Liver (tissue), 8 donors: ENCODE measurements at regions not wholly inside any gene's neighbourhood (a gene's known extent, or its start where the extent isn't known, plus 50 kb on each side); places are given as distances from the start of the nearest gene placed in this dataset.

Source experiments
- DNase-seq: peaks from one replicate; pipeline ENCODE4 v3.0.0-alpha.2; 2017; ENCODE audit warnings: low spot score
- H3K27ac ChIP-seq, 2 donors: one replicate each; pipeline ENCODE4 v1.7.0; 2013; ENCODE audit warnings: inconsistent platforms in 2 of 2, low read length in 2 of 2, control low read depth in 1 of 2, low read depth in 1 of 2, mild to moderate bottlenecking in 1 of 2
- H3K27me3 ChIP-seq, 4 donors: one replicate each; pipeline versions ENCODE4 v1.6.1 to v1.7.0; 2013; ENCODE audit warnings: low read length in 3 of 4, inconsistent platforms in 1 of 4, mild to moderate bottlenecking in 1 of 4, moderate library complexity in 1 of 4; ENCODE audit not compliant: control insufficient read depth in 4 of 4, insufficient read depth in 4 of 4
- H3K36me3 ChIP-seq, 4 donors: one replicate each; pipeline versions ENCODE4 v1.6.1 to v1.7.0; 2013; ENCODE audit warnings: low read length in 3 of 4, mild to moderate bottlenecking in 3 of 4, low read depth in 1 of 4, moderate library complexity in 1 of 4; ENCODE audit not compliant: control insufficient read depth in 4 of 4, insufficient read depth in 3 of 4
- H3K4me1 ChIP-seq, 4 donors: one replicate each; pipeline versions ENCODE4 v1.6.1 to v1.7.0; 2013; ENCODE audit warnings: low read length in 3 of 4, mild to moderate bottlenecking in 3 of 4, moderate library complexity in 1 of 4; ENCODE audit not compliant: control insufficient read depth in 4 of 4, insufficient read depth in 4 of 4
- H3K4me3 ChIP-seq, 3 donors: one replicate each; pipeline versions ENCODE4 v1.6.1 to v1.7.0; 2013; ENCODE audit warnings: low read length in 3 of 3, control low read depth in 1 of 3, low read depth in 1 of 3, mild to moderate bottlenecking in 1 of 3
- H3K9ac ChIP-seq, 2 donors: one replicate each; pipeline ENCODE4 v1.7.0; 2013; ENCODE audit warnings: low read length in 2 of 2, mild to moderate bottlenecking in 2 of 2, moderate library complexity in 2 of 2, control low read depth in 1 of 2, low read depth in 1 of 2
- H3K9me3 ChIP-seq, 4 donors: one replicate each; pipeline versions ENCODE4 v1.6.1 to v1.7.0; 2013; ENCODE audit warnings: low read length in 3 of 4; ENCODE audit not compliant: control insufficient read depth in 4 of 4
- ATF3 ChIP-seq: IDR thresholded peaks from 2 replicates; pipeline ENCODE4 v1.6.1; 2016; ENCODE audit warnings: antibody characterized with exemption
- CTCF ChIP-seq: fragments of 150-350 bp; IDR thresholded peaks from 2 replicates; pipeline ENCODE4 v1.5.1; 2017; ENCODE audit warnings: improper control_type of control experiment, low read depth, low read length; ENCODE audit not compliant: missing input control
- EGR1 ChIP-seq, 2 donors: IDR thresholded peaks; 2 replicates each; pipeline ENCODE4 v1.6.1; 2016 to 2018; ENCODE audit warnings: antibody characterized with exemption in 2 of 2, low read depth in 2 of 2
- FOXA1 ChIP-seq: IDR thresholded peaks from 2 replicates; pipeline ENCODE4 v1.6.1; 2016; ENCODE audit warnings: antibody characterized with exemption
- FOXA2 ChIP-seq: IDR thresholded peaks from 2 replicates; pipeline ENCODE4 v1.6.1; 2016; ENCODE audit warnings: antibody characterized with exemption
- GABPA ChIP-seq, 2 donors: IDR thresholded peaks in 1 of 2; conservative IDR thresholded peaks in 1 of 2; 2 replicates each; pipeline ENCODE4 v1.6.1; 2016; ENCODE audit warnings: antibody characterized with exemption in 2 of 2, mild to moderate bottlenecking in 1 of 2, moderate library complexity in 1 of 2
- HNF4A ChIP-seq, 2 donors: conservative IDR thresholded peaks; 2 replicates each; pipeline ENCODE4 v1.6.1; 2016; ENCODE audit warnings: antibody characterized with exemption in 2 of 2, mild to moderate bottlenecking in 2 of 2
- HNF4G ChIP-seq: IDR thresholded peaks from 2 replicates; pipeline ENCODE4 v1.6.1; 2016; ENCODE audit warnings: antibody characterized with exemption
- JUND ChIP-seq, 2 donors: IDR thresholded peaks; 2 replicates each; pipeline ENCODE4 v1.6.1; 2016; ENCODE audit warnings: antibody characterized with exemption in 2 of 2
- MAX ChIP-seq: IDR thresholded peaks from 2 replicates; pipeline ENCODE4 v1.6.1; 2016; ENCODE audit warnings: antibody characterized with exemption
- NR2F2 ChIP-seq: IDR thresholded peaks from 2 replicates; pipeline ENCODE4 v1.6.1; 2016; ENCODE audit warnings: antibody characterized with exemption
- RAD21 ChIP-seq, 2 donors: IDR thresholded peaks; 2 replicates each; pipeline ENCODE4 v1.6.1; 2016; ENCODE audit warnings: antibody characterized with exemption in 2 of 2, mild to moderate bottlenecking in 2 of 2
- REST ChIP-seq: IDR thresholded peaks from 2 replicates; pipeline ENCODE4 v1.6.1; 2016; ENCODE audit warnings: antibody characterized with exemption, mild to moderate bottlenecking
- RXRA ChIP-seq, 2 donors: IDR thresholded peaks; 2 replicates each; pipeline ENCODE4 v1.6.1; 2017 to 2018; ENCODE audit warnings: antibody characterized with exemption in 2 of 2, mild to moderate bottlenecking in 1 of 2
- TAF1 ChIP-seq: conservative IDR thresholded peaks from 2 replicates; pipeline ENCODE4 v1.6.1; 2016; ENCODE audit warnings: antibody characterized with exemption, mild to moderate bottlenecking
- YY1 ChIP-seq: IDR thresholded peaks from 2 replicates; pipeline ENCODE4 v1.6.1; 2016; ENCODE audit warnings: antibody characterized with exemption, mild to moderate bottlenecking
- WGBS: extraction: QIAGEN DNeasy Blood & Tissue Kit; methylation state at CpG from one replicate; pipeline ENCODE4 v1.1.7; 2013; 5-methylcytosine and 5-hydroxymethylcytosine counted together
- donor health status: healthy.
- donor health status: healthy.
- donor health status: healthy.
- donor health status: healthy.
- donor health status: healthy.

- no peak for TF ChIP-seq EGR1 (IDR thresholded peaks at IDR 0.05; ENCODE audit: low read depth in 2 of 2)
- no peak for TF ChIP-seq FOXA2
- no peak for TF ChIP-seq NR2F2
- TF ChIP-seq JUND (IDR thresholded peaks at IDR 0.05), result no peak
- no peak for TF ChIP-seq FOXA1
- TF ChIP-seq ATF3, result no peak
- TF ChIP-seq YY1, result no peak
- no peak for TF ChIP-seq HNF4G
- no peak for TF ChIP-seq HNF4A (conservative IDR thresholded peaks at IDR 0.05)
- TF ChIP-seq RAD21 (IDR thresholded peaks at IDR 0.05), result no peak
- no peak for TF ChIP-seq CTCF
- no peak for TF ChIP-seq REST
- no peaks in the 10 kb centered on the region for H3K4me1 ChIP-seq
- no peak overlapping the region for H3K27ac ChIP-seq
- no peak overlapping the region for H3K9ac ChIP-seq
- no peaks in the 10 kb centered on the region for H3K27me3 ChIP-seq
- peaks cover 0 to 2% (median 0%) of the 10 kb centered on the region in 4 donors for H3K9me3 ChIP-seq
- no peak overlapping the region for H3K4me3 ChIP-seq
- 23% methylated on average over 6 of the region's 6 CpGs for WGBS
- DNase-seq, result no peak
- no peaks in the 10 kb centered on the region for H3K36me3 ChIP-seq
Observed at GRCh38 chr7:53191836-53192443, 156.5 kb downstream of the POM121L12 start.

- Histone ChIP-seq H3K27me3 (no peaks in the 10 kb centered on the region), H3K9me3 (no peaks in the 10 kb centered on the region), H3K9ac (no peak overlapping the region), H3K4me1 (no peaks in the 10 kb centered on the region), H3K27ac (no peak overlapping the region), H3K36me3 (no peaks in the 10 kb centered on the region), H3K4me3 (no peak overlapping the region)
- TF ChIP-seq HNF4A (conservative IDR thresholded peaks at IDR 0.05) (no peak), NR2F2 (no peak), FOXA2 (no peak), ATF3 (no peak), YY1 (no peak), FOXA1 (no peak), MAX (no peak), TAF1 (no peak), GABPA (IDR thresholded peaks at IDR 0.05 in 1 of 2, conservative IDR thresholded peaks at IDR 0.05 in 1 of 2) (no peak), EGR1 (IDR thresholded peaks at IDR 0.05; ENCODE audit: low read depth in 2 of 2) (no peak), CTCF (no peak), RAD21 (IDR thresholded peaks at IDR 0.05) (no peak), JUND (IDR thresholded peaks at IDR 0.05) (no peak), RXRA (IDR thresholded peaks at IDR 0.05) (no peak)
- no peak for DNase-seq
- 79% methylated on average over 3 of the region's 3 CpGs for WGBS
Observed at GRCh38 chr7:53205006-53205405, 169.6 kb downstream of the POM121L12 start.
